GM18517 (cell line): ENCODE measurements at regions not wholly inside any gene's neighbourhood (a gene's known extent, or its start where the extent isn't known, plus 50 kb on each side); places are given as distances from the start of the nearest gene placed in this dataset.
"Not testable (repeated sequence)": the region's sequence is repeated elsewhere in the genome, so short reads cannot be mapped to it uniquely, and the experiment has no call there.

Experiments
- ATAC-seq: cut with Tn5 transposase; IDR thresholded peaks from one replicate; pipeline ENCODE4 v1.9.1; 2021; ENCODE audit warnings: mild to moderate bottlenecking, moderate library complexity; ENCODE audit not compliant: unreplicated experiment

- no peak for ATAC-seq
These were observed 52.3 kb upstream of the COL5A2 start for GRCh38 chr2:189231719-189232323.

- ATAC-seq = peak; percentile 86
These were observed 53.3 kb upstream of the COL5A2 start for GRCh38 chr2:189232759-189233406.

- ATAC-seq = no peak
These were observed 54.0 kb upstream of the COL5A2 start for GRCh38 chr2:189233527-189233926.

GRCh38 chr2:189234991-189235390 lies 55.4 kb upstream of the COL5A2 start:
- no peak for ATAC-seq

GRCh38 chr2:189236066-189236465 lies 56.5 kb upstream of the COL5A2 start:
- no peak for ATAC-seq

- ATAC-seq = no peak
These were observed 59.3 kb upstream of the COL5A2 start for GRCh38 chr2:189238903-189239302.

- not testable (repeated sequence) for ATAC-seq
These were observed 64.3 kb upstream of the COL5A2 start for GRCh38 chr2:189243843-189244242.

GRCh38 chr2:189247276-189247675 lies 67.7 kb upstream of the COL5A2 start:
- ATAC-seq = no peak

- no peak for ATAC-seq
These were observed 68.6 kb upstream of the COL5A2 start for GRCh38 chr2:189248141-189248540.

GRCh38 chr2:189249171-189249570 lies 69.6 kb upstream of the COL5A2 start:
- ATAC-seq = no peak

- ATAC-seq = no peak
These were observed 70.3 kb upstream of the COL5A2 start for GRCh38 chr2:189249901-189250300.

GRCh38 chr2:189252991-189253675 lies 73.6 kb upstream of the COL5A2 start:
- ATAC-seq = no peak

GRCh38 chr2:189253836-189254235 lies 74.3 kb upstream of the COL5A2 start:
- ATAC-seq = no peak

- ATAC-seq = no peak
These were observed 74.8 kb upstream of the COL5A2 start for GRCh38 chr2:189254268-189254883.

- no peak for ATAC-seq
These were observed 76.2 kb upstream of the COL5A2 start for GRCh38 chr2:189255711-189256110.

GRCh38 chr2:189258616-189259365 lies 79.2 kb upstream of the COL5A2 start:
- no peak for ATAC-seq

GRCh38 chr2:189260361-189260814 lies 80.8 kb upstream of the COL5A2 start:
- ATAC-seq = peak; percentile 44

- no peak for ATAC-seq
These were observed 81.9 kb upstream of the COL5A2 start for GRCh38 chr2:189261431-189261841.

GRCh38 chr2:189261916-189262315 lies 82.4 kb upstream of the COL5A2 start:
- ATAC-seq = no peak

GRCh38 chr2:189265696-189266320 lies 86.2 kb upstream of the COL5A2 start:
- ATAC-seq = no peak

GRCh38 chr2:189267491-189267890 lies 87.9 kb upstream of the COL5A2 start:
- no peak for ATAC-seq
